Keratinocyte (primary cell): ENCODE measurements at regions not wholly inside any gene's neighbourhood (a gene's known extent, or its start where the extent isn't known, plus 50 kb on each side); places are given as distances from the start of the nearest gene placed in this dataset.

Experiments used
- DNase-seq: peaks from one replicate; pipeline ENCODE4 v3.0.0-alpha.2; 2011; ENCODE audit warnings: low read depth, missing footprints, low spot score
- FAIRE-seq: peaks from 2 replicates; lab custom pipeline; 2011; peaks lifted over from hg19 to GRCh38; lab: Jason Lieb, UNC
- H2AFZ ChIP-seq: 2 replicates; pipeline ENCODE4 v1.6.0; 2012; ENCODE audit warnings: low read length, control low read depth, inconsistent platforms; ENCODE audit not compliant: control insufficient read depth
- H3K27ac ChIP-seq: 2 replicates; pipeline ENCODE4 v1.5.1; 2011; ENCODE audit warnings: low read length; ENCODE audit not compliant: control insufficient read depth, insufficient read depth
- H3K27me3 ChIP-seq: 3 replicates; pipeline ENCODE4 v1.6.0; 2011; ENCODE audit warnings: low read length; ENCODE audit not compliant: control insufficient read depth, insufficient read depth; ENCODE audit errors: extremely low read depth
- H3K36me3 ChIP-seq, 2 experiments: 2 replicates in 1 of 2; 3 replicates in 1 of 2; pipeline ENCODE4 v1.5.1; 2011; ENCODE audit warnings: low read length in 2 of 2, mild to moderate bottlenecking in 1 of 2; ENCODE audit not compliant: control insufficient read depth in 2 of 2, insufficient read depth in 2 of 2; ENCODE audit errors: extremely low read depth in 1 of 2
- H3K4me1 ChIP-seq: 3 replicates; pipeline ENCODE4 v1.5.1; 2011; ENCODE audit warnings: low read length; ENCODE audit not compliant: control insufficient read depth, insufficient read depth; ENCODE audit errors: extremely low read depth
- H3K4me2 ChIP-seq: 3 replicates; pipeline ENCODE4 v1.6.0; 2011; ENCODE audit warnings: low read depth, low read length; ENCODE audit not compliant: control insufficient read depth, insufficient read depth; ENCODE audit errors: extremely low read depth
- H3K4me3 ChIP-seq, 3 experiments: fragments of 200-600 bp in 1 of 3; sonication (generic) in 1 of 3; 2 replicates in 2 of 3; 3 replicates in 1 of 3; pipeline ENCODE4 v1.5.1; 2011 to 2016; ENCODE audit warnings: low read length in 3 of 3, mild to moderate bottlenecking in 3 of 3, control low read depth in 2 of 3, inconsistent platforms in 1 of 3, low read depth in 1 of 3, mixed read lengths in 1 of 3, mixed run types in 1 of 3, moderate library complexity in 1 of 3; ENCODE audit not compliant: control insufficient read depth in 2 of 3, insufficient read depth in 2 of 3; ENCODE audit errors: extremely low read depth in 1 of 3
- H3K79me2 ChIP-seq: 2 replicates; pipeline ENCODE4 v1.6.0; 2012; ENCODE audit warnings: low read length; ENCODE audit not compliant: control insufficient read depth, insufficient read depth
- H3K9ac ChIP-seq: 3 replicates; pipeline ENCODE4 v1.6.0; 2011; ENCODE audit warnings: low read length; ENCODE audit not compliant: control insufficient read depth, insufficient read depth; ENCODE audit errors: extremely low read depth
- H3K9me1 ChIP-seq: 3 replicates; pipeline ENCODE4 v1.6.0; 2011; ENCODE audit warnings: low read length; ENCODE audit not compliant: control insufficient read depth, insufficient read depth; ENCODE audit errors: extremely low read depth
- H3K9me3 ChIP-seq: 2 replicates; pipeline ENCODE4 v1.5.1; 2012; ENCODE audit warnings: low read depth, low read length; ENCODE audit not compliant: control insufficient read depth
- H4K20me1 ChIP-seq: 3 replicates; pipeline ENCODE4 v1.6.0; 2011; ENCODE audit warnings: low read length; ENCODE audit not compliant: control insufficient read depth, insufficient read depth; ENCODE audit errors: extremely low read depth
- EZH2 ChIP-seq: IDR thresholded peaks from one replicate; pipeline ENCODE4 v1.6.1; 2012; ENCODE audit warnings: inconsistent platforms, mild to moderate bottlenecking, low read length, moderate library complexity
- dilution Hi-C: fragments of 300-500 bp; cut with MboI; formaldehyde crosslinking; loops from one replicate; pipeline ENCODE4 v1.7.0; 2020; ENCODE audit warnings: low sequenced_read_pairs; ENCODE audit not compliant: extremely low pct_ligation_motif_present
- TF ChIP-seq, protein P1 (sequence below), 3 experiments: IDR thresholded peaks in 1 of 3; conservative IDR thresholded peaks in 1 of 3; optimal IDR thresholded peaks in 1 of 3; 2 replicates in 2 of 3; 3 replicates in 1 of 3; pipeline versions ENCODE3 to v1.5.1; 2011; ENCODE audit warnings: low read length in 3 of 3, mild to moderate bottlenecking in 3 of 3, moderate library complexity in 2 of 3, control low read depth in 1 of 3, inconsistent platforms in 1 of 3; ENCODE audit not compliant: insufficient read depth in 2 of 3; ENCODE audit errors: extremely low read depth in 1 of 3

DNA sequence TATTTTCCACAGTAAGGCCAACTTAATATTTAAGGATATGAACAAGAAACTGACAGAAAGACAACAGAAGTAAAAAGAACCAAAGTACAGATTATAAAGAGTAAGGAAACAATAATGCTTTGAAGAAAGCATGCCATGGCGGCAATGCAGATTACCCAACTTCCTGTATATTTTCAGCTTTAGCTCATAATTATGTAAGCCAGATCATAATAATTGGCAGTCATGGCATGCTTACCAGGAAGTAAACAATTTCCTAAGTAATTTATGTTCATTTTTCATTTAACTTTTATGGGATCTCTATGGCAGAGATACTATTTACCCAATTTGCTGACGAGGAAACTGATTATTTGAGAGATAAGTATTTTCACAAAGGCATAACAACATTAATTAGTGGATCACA lies 988.7 kb downstream of the HACE1 start:
- no peak overlapping the region for H3K9ac ChIP-seq
- H2AFZ ChIP-seq: no peak overlapping the region
- DNase-seq (no peak), FAIRE-seq (no peak)
- H3K27me3 ChIP-seq: no peaks in the 10 kb centered on the region
- TF ChIP-seq, protein P1, sequence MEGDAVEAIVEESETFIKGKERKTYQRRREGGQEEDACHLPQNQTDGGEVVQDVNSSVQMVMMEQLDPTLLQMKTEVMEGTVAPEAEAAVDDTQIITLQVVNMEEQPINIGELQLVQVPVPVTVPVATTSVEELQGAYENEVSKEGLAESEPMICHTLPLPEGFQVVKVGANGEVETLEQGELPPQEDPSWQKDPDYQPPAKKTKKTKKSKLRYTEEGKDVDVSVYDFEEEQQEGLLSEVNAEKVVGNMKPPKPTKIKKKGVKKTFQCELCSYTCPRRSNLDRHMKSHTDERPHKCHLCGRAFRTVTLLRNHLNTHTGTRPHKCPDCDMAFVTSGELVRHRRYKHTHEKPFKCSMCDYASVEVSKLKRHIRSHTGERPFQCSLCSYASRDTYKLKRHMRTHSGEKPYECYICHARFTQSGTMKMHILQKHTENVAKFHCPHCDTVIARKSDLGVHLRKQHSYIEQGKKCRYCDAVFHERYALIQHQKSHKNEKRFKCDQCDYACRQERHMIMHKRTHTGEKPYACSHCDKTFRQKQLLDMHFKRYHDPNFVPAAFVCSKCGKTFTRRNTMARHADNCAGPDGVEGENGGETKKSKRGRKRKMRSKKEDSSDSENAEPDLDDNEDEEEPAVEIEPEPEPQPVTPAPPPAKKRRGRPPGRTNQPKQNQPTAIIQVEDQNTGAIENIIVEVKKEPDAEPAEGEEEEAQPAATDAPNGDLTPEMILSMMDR (optimal IDR thresholded peaks at IDR 0.05 in 1 of 3, IDR thresholded peaks at IDR 0.05 in 1 of 3, conservative IDR thresholded peaks at IDR 0.05 in 1 of 3; ENCODE audit: extremely low read depth in 1 of 3, insufficient read depth in 2 of 3, low read length in 3 of 3): no peak
- no peak for TF ChIP-seq EZH2
- H3K4me2 ChIP-seq: no peak overlapping the region
- no peaks in the 10 kb centered on the region for H4K20me1 ChIP-seq
- no peak overlapping the region for H3K4me3 ChIP-seq
- no peaks in the 10 kb centered on the region for H3K4me1 ChIP-seq
- H3K9me1 ChIP-seq: no peaks in the 10 kb centered on the region
- H3K79me2 ChIP-seq: no peaks in the 10 kb centered on the region
- H3K9me3 ChIP-seq: no peaks in the 10 kb centered on the region
- H3K27ac ChIP-seq: no peak overlapping the region
- no peaks in the 10 kb centered on the region for H3K36me3 ChIP-seq
- dilution Hi-C loops: no loop called here

DNA sequence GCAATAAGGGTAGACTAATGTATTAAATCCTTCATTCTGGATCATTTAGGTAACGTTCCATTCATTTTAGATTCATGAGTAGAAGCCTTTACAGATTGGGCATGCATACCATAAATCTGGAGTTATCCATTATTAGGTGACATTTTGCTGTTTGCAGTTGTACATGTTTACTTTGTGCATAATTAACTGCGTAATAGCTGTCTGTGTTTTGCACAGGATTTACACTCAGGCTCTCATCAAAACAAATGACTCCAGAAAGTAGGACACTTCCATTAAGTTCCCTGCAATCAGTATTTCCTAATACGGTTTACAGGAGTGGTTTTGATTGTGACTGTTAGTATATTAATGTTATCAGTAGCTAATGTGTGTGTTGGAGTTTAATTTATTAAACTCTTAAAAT lies 997.4 kb downstream of the HACE1 start:
- Histone ChIP-seq H3K4me1 (no peaks in the 10 kb centered on the region), H3K9me3 (no peaks in the 10 kb centered on the region), H3K79me2 (no peaks in the 10 kb centered on the region), H4K20me1 (no peaks in the 10 kb centered on the region), H3K27ac (no peak overlapping the region), H3K9me1 (no peaks in the 10 kb centered on the region), H2AFZ (no peak overlapping the region), H3K4me2 (no peak overlapping the region), H3K4me3 (no peak overlapping the region), H3K27me3 (no peaks in the 10 kb centered on the region), H3K36me3 (no peaks in the 10 kb centered on the region), H3K9ac (no peak overlapping the region)
- FAIRE-seq (no peak), DNase-seq (no peak)
- no peak for TF ChIP-seq EZH2
- TF ChIP-seq, protein P1 (optimal IDR thresholded peaks at IDR 0.05 in 1 of 3, IDR thresholded peaks at IDR 0.05 in 1 of 3, conservative IDR thresholded peaks at IDR 0.05 in 1 of 3; ENCODE audit: extremely low read depth in 1 of 3, insufficient read depth in 2 of 3, low read length in 3 of 3): no peak
- dilution Hi-C loops: no loop called here
